ENCODE measurements at regions not wholly inside any gene's neighbourhood (a gene's known extent, or its start where the extent isn't known, plus 50 kb on each side); places are given as distances from the start of the nearest gene placed in this dataset.
"Not testable (repeated sequence)": the region's sequence is repeated elsewhere in the genome, so short reads cannot be mapped to it uniquely, and the experiment has no call there.

GRCh38 chr2:240371129-240372000 lies 64.1 kb upstream of the GPC1 start:
- DNase-seq = no peak
- peaks cover 8% of the 10 kb centered on the region for H3K27me3 Mint-ChIP-seq (ENCODE audit: low read depth)
- H3K4me1 Mint-ChIP-seq (ENCODE audit: low read depth) = no peaks in the 10 kb centered on the region
- no peaks in the 10 kb centered on the region for H3K36me3 Mint-ChIP-seq (ENCODE audit: insufficient read depth)
- no peak for ATAC-seq
- H3K4me3 Mint-ChIP-seq = no peak overlapping the region
- no peaks in the 10 kb centered on the region for H3K9me3 Mint-ChIP-seq

GRCh38 chr2:240372101-240372500 lies 63.4 kb upstream of the GPC1 start:
- Mint-ChIP-seq H3K27me3 (ENCODE audit: low read depth) (peaks cover 10% of the 10 kb centered on the region), H3K4me3 (no peak overlapping the region), H3K36me3 (ENCODE audit: insufficient read depth) (no peaks in the 10 kb centered on the region), H3K9me3 (no peaks in the 10 kb centered on the region), H3K4me1 (ENCODE audit: low read depth) (no peaks in the 10 kb centered on the region)
- no peak for ATAC-seq
- no peak for DNase-seq

- Mint-ChIP-seq H3K9me3 (no peaks in the 10 kb centered on the region), H3K4me1 (ENCODE audit: low read depth) (no peaks in the 10 kb centered on the region), H3K36me3 (ENCODE audit: insufficient read depth) (no peaks in the 10 kb centered on the region), H3K27me3 (ENCODE audit: low read depth) (peaks cover 10% of the 10 kb centered on the region), H3K4me3 (no peak overlapping the region)
- DNase-seq (no peak), ATAC-seq (no peak)
Measured at GRCh38 chr2:240373289-240373885, 62.1 kb upstream of the GPC1 start.

GRCh38 chr2:240374085-240374907 lies 61.2 kb upstream of the GPC1 start:
- Mint-ChIP-seq H3K36me3 (ENCODE audit: insufficient read depth) (no peaks in the 10 kb centered on the region), H3K4me3 (no peak overlapping the region), H3K4me1 (ENCODE audit: low read depth) (no peaks in the 10 kb centered on the region), H3K27me3 (ENCODE audit: low read depth) (peaks cover 10% of the 10 kb centered on the region), H3K9me3 (no peaks in the 10 kb centered on the region)
- ATAC-seq (no peak), DNase-seq (no peak)

- ATAC-seq (no peak), DNase-seq (no peak)
- no peaks in the 10 kb centered on the region for H3K36me3 Mint-ChIP-seq (ENCODE audit: insufficient read depth)
- H3K27me3 Mint-ChIP-seq (ENCODE audit: low read depth) = peaks cover 10% of the 10 kb centered on the region
- H3K4me3 Mint-ChIP-seq = no peak overlapping the region
- H3K4me1 Mint-ChIP-seq (ENCODE audit: low read depth) = no peaks in the 10 kb centered on the region
- H3K9me3 Mint-ChIP-seq = no peaks in the 10 kb centered on the region
Measured at GRCh38 chr2:240375024-240375645, 60.3 kb upstream of the GPC1 start.

GRCh38 chr2:240376739-240377138 lies 58.7 kb upstream of the GPC1 start:
- Mint-ChIP-seq H3K4me3 (no peak overlapping the region), H3K9me3 (no peaks in the 10 kb centered on the region), H3K36me3 (ENCODE audit: insufficient read depth) (no peaks in the 10 kb centered on the region), H3K27me3 (ENCODE audit: low read depth) (peaks cover 10% of the 10 kb centered on the region), H3K4me1 (ENCODE audit: low read depth) (no peaks in the 10 kb centered on the region)
- DNase-seq = no peak
- no peak for ATAC-seq

- H3K9me3 Mint-ChIP-seq = no peaks in the 10 kb centered on the region
- H3K4me3 Mint-ChIP-seq = no peak overlapping the region
- no peaks in the 10 kb centered on the region for H3K4me1 Mint-ChIP-seq (ENCODE audit: low read depth)
- no peaks in the 10 kb centered on the region for H3K36me3 Mint-ChIP-seq (ENCODE audit: insufficient read depth)
- no peak for DNase-seq
- no peak for ATAC-seq
- H3K27me3 Mint-ChIP-seq (ENCODE audit: low read depth) = peaks cover 11% of the 10 kb centered on the region
Measured at GRCh38 chr2:240377366-240377765, 58.1 kb upstream of the GPC1 start.

- Mint-ChIP-seq H3K36me3 (ENCODE audit: insufficient read depth) (no peaks in the 10 kb centered on the region), H3K9me3 (no peaks in the 10 kb centered on the region), H3K4me1 (ENCODE audit: low read depth) (no peaks in the 10 kb centered on the region), H3K27me3 (ENCODE audit: low read depth) (peaks cover 19% of the 10 kb centered on the region), H3K4me3 (no peak overlapping the region)
- DNase-seq (no peak), ATAC-seq (no peak)
Measured at GRCh38 chr2:240379089-240379636, 56.3 kb upstream of the GPC1 start.

- H3K4me3 Mint-ChIP-seq = no peak overlapping the region
- no peaks in the 10 kb centered on the region for H3K36me3 Mint-ChIP-seq (ENCODE audit: insufficient read depth)
- DNase-seq = no peak
- peaks cover 9% of the 10 kb centered on the region for H3K27me3 Mint-ChIP-seq (ENCODE audit: low read depth)
- no peaks in the 10 kb centered on the region for H3K4me1 Mint-ChIP-seq (ENCODE audit: low read depth)
- no peak for ATAC-seq
- H3K9me3 Mint-ChIP-seq = no peaks in the 10 kb centered on the region
Measured at GRCh38 chr2:240383099-240383758, 52.2 kb upstream of the GPC1 start.

GRCh38 chr2:240383871-240384700 lies 51.4 kb upstream of the GPC1 start:
- no peak for ATAC-seq
- DNase-seq = no peak
- Mint-ChIP-seq H3K27me3 (ENCODE audit: low read depth) (peaks cover 9% of the 10 kb centered on the region), H3K9me3 (no peaks in the 10 kb centered on the region), H3K4me1 (ENCODE audit: low read depth) (no peaks in the 10 kb centered on the region), H3K4me3 (no peak overlapping the region), H3K36me3 (ENCODE audit: insufficient read depth) (no peaks in the 10 kb centered on the region)

GRCh38 chr2:240384711-240385450 lies 50.6 kb upstream of the GPC1 start:
- Mint-ChIP-seq H3K4me1 (ENCODE audit: low read depth) (peaks cover 3% of the 10 kb centered on the region), H3K36me3 (ENCODE audit: insufficient read depth) (no peaks in the 10 kb centered on the region), H3K27me3 (ENCODE audit: low read depth) (peaks cover 9% of the 10 kb centered on the region), H3K9me3 (no peaks in the 10 kb centered on the region), H3K4me3 (no peak overlapping the region)
- no peak for DNase-seq
- no peak for ATAC-seq

- ATAC-seq; DNase-seq; H3K27me3 Mint-ChIP-seq (ENCODE audit: low read depth); H3K4me1 Mint-ChIP-seq (ENCODE audit: low read depth); H3K9me3 Mint-ChIP-seq; H3K36me3 Mint-ChIP-seq (ENCODE audit: insufficient read depth); H3K4me3 Mint-ChIP-seq: not testable (repeated sequence)
Measured at GRCh38 chr2:240385451-240386161, 49.9 kb upstream of the GPC1 start.
